PFSK-1 (cell line): ENCODE measurements at regions not wholly inside any gene's neighbourhood (a gene's known extent, or its start where the extent isn't known, plus 50 kb on each side); places are given as distances from the start of the nearest gene placed in this dataset.

Experiments used
- FOXP2 ChIP-seq: optimal IDR thresholded peaks from 2 replicates; pipeline ENCODE3; 2011; ENCODE audit warnings: borderline replicate concordance, control low read depth, inconsistent platforms; ENCODE audit not compliant: insufficient read depth; ENCODE audit errors: extremely low read length, extremely low read depth
- POLR2AphosphoS5 ChIP-seq: IDR thresholded peaks from 2 replicates; pipeline ENCODE4 v1.6.1; 2012; ENCODE audit warnings: low read depth, mild to moderate bottlenecking, control low read depth, low read length, moderate library complexity
- REST ChIP-seq, 2 experiments: IDR thresholded peaks; 2 replicates each; pipeline versions ENCODE4 v1.6.1 to v1.8.0; 2011 to 2012; ENCODE audit warnings: low read depth in 2 of 2, low read length in 2 of 2, control low read depth in 1 of 2, inconsistent platforms in 1 of 2, mild to moderate bottlenecking in 1 of 2, moderate library complexity in 1 of 2; ENCODE audit not compliant: insufficient read depth in 1 of 2
- SIN3A ChIP-seq: IDR thresholded peaks from 2 replicates; pipeline ENCODE4 v1.6.1; 2012; ENCODE audit warnings: mild to moderate bottlenecking, low read length, moderate library complexity, borderline replicate concordance; ENCODE audit not compliant: insufficient read depth

GRCh38 chr2:143833015-143833660 is 686.8 kb downstream of the ZEB2 start:
- TF ChIP-seq POLR2AphosphoS5 (no peak), SIN3A (no peak), REST (IDR thresholded peaks at IDR 0.05; ENCODE audit: insufficient read depth in 1 of 2, low read depth in 2 of 2, low read length in 2 of 2) (no peak), FOXP2 (no peak)
